AG04449 (cell line): ENCODE measurements at regions not wholly inside any gene's neighbourhood (a gene's known extent, or its start where the extent isn't known, plus 50 kb on each side); places are given as distances from the start of the nearest gene placed in this dataset.

Experiments
- CTCF ChIA-PET: fragments of 350-600 bp; formaldehyde crosslinking; extraction: SDS; loops from one replicate; lab custom pipeline; 2021; ENCODE audit warnings: antibody characterized with exemption; lab: Yijun Ruan, JAX
- POLR2A ChIA-PET: fragments of 400-600, 350-600 bp; formaldehyde crosslinking; extraction: SDS; loops from one replicate; lab custom pipeline; 2020; ENCODE audit warnings: antibody characterized with exemption, inconsistent platforms; lab: Yijun Ruan, JAX
- DNase-seq: peaks from one replicate; pipeline ENCODE4 v3.0.0-alpha.2; 2010; ENCODE audit warnings: low read depth, low spot score
- H3K4me3 ChIP-seq: 2 replicates; pipeline ENCODE4 v1.5.1; 2011; ENCODE audit warnings: low read depth, mild to moderate bottlenecking, control low read depth, low read length
- TF ChIP-seq, protein P1 (sequence below): IDR thresholded peaks from one replicate; pipeline ENCODE4 v1.5.1; 2011; ENCODE audit warnings: mild to moderate bottlenecking, moderate library complexity, low read length, control low read depth, inconsistent platforms; ENCODE audit not compliant: insufficient read depth; ENCODE audit errors: missing control alignments

DNA sequence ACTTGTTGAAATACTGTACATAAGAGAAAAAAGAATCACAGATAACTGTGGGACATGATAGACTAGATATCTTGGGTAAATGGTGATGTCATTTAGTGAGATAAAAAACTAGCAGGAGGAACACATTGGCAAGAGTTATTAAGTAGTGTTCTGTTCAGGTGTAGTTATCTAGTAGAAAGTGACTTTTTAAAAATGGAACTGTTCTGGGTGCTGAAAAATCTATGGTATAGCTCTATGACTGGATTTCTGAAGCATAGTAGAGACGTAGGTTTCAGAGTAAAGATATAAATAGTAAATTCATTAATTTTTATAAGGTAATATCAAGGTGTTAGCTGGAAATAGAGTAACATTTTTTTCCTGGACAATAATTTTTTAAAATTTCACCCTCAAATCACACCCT, 225.1 kb upstream of the UGT8 start:
- TF ChIP-seq, protein P1, sequence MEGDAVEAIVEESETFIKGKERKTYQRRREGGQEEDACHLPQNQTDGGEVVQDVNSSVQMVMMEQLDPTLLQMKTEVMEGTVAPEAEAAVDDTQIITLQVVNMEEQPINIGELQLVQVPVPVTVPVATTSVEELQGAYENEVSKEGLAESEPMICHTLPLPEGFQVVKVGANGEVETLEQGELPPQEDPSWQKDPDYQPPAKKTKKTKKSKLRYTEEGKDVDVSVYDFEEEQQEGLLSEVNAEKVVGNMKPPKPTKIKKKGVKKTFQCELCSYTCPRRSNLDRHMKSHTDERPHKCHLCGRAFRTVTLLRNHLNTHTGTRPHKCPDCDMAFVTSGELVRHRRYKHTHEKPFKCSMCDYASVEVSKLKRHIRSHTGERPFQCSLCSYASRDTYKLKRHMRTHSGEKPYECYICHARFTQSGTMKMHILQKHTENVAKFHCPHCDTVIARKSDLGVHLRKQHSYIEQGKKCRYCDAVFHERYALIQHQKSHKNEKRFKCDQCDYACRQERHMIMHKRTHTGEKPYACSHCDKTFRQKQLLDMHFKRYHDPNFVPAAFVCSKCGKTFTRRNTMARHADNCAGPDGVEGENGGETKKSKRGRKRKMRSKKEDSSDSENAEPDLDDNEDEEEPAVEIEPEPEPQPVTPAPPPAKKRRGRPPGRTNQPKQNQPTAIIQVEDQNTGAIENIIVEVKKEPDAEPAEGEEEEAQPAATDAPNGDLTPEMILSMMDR: no peak
- ChIA-PET CTCF (interaction anchor here (1.0 kb wide), 1 partner anchor 9 kb away, joined by 3 read pairs; no protein-coding TSS in a partner anchor), POLR2A (no interaction called here)
- no peak for DNase-seq
- H3K4me3 ChIP-seq: no peak overlapping the region

DNA sequence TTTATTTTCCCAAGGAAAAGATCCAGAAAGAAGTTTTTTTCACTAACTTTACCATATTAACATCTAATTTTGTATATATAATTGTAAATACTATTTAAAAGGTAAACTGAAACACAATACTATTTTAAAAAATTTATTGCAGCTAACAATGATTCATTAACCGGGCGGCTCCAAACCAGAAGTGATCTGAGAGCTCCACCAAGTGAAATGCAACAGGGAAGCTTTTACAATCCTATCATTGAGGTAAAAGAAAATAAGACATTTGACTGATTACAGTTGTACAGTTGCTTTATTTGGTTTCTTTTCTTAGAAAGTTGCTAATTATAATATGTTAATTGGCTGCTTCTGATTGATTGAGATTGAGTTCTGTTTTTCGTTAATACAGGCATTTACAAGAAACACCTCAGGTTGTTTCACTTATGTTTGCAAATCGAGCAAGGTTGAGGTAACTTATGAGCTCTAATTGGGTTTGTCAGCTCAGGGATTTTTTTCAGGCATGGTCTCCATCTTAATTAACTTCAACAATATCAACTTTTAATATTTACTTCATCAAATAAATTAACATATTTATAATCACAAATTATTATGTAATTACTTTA, 220.2 kb upstream of the UGT8 start:
- ChIA-PET POLR2A (interaction anchor here (0.6 kb wide), 1 partner anchor 398 kb away, joined by 3 read pairs; no protein-coding TSS in a partner anchor), CTCF (interaction anchor here (0.7 to 2.9 kb wide), 35 partner anchors 9 to 1101 kb away, joined by 3 to 21 read pairs (median 3); partner anchors contain the start of gene ARSJ)
- TF ChIP-seq, protein P1: peak; percentile 48
- no peak for DNase-seq
- H3K4me3 ChIP-seq: no peak overlapping the region

DNA sequence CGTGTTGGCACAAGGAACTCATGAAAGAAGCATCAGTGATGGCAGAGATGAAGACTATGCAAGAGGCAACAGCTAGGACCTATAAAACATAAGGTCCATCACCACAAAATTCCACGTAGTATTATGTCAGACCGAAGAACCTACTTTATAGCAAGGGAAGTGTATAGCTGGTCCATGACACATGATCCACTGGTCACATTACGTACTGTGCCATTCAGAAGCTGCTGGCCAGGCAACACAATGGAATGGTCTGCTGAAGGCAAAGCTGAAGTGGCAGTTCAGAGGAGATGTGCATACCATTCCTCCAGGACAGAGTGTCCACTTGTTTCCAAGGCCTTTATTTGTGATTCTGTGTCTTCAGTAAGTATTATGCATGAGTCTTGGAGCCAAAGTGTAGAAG, 215.5 kb upstream of the UGT8 start:
- TF ChIP-seq, protein P1: no peak
- ChIA-PET POLR2A (no interaction called here), CTCF (interaction anchor here (0.6 to 2.6 kb wide), 10 partner anchors 10 to 1090 kb away, joined by 3 to 52 read pairs (median 5); no protein-coding TSS in a partner anchor)
- DNase-seq: no peak
- H3K4me3 ChIP-seq: no peak overlapping the region

DNA sequence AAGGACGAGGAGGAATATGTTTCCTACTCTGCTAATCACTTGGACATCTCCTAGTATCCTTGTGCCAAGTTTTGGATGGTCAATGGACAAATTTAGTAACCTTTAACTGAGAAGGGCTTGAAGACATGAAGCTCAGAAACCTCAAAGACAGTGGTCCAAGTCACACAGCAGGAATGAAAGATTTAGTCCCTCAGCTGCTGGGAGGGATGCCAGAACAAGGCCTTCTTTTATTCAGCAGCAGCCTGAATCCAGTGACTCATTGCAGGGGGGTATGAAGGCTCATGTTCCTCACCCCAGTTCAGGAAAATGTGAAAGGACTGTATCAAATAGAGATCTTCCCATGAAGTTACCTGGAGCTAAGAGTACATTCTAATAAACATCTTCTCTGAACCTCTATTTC, 214.9 kb upstream of the UGT8 start:
- ChIA-PET CTCF (interaction anchor here (0.6 to 2.6 kb wide), 14 partner anchors 175 to 1090 kb away, joined by 3 to 52 read pairs (median 4); no protein-coding TSS in a partner anchor), POLR2A (no interaction called here)
- peak; percentile 72 for DNase-seq
- TF ChIP-seq, protein P1: no peak
- no peak overlapping the region for H3K4me3 ChIP-seq

DNA sequence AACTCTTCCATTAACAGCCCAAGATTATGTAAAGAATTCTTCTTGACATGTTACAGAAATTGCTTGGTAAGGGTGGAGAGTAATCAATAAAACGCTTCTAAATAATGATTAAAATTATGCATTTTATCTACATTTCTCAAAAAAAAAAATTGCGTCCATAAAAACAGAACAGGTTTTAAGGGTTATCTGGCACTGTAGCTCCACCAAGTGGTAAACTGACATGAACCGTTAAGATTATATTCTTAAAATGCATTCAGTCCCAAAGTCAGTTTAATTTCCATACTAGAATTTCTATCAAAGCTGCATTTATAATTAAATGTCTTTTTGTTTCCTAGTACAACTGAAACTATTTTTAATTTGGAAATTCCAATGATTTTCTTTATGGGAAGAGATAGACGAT, 214.0 kb upstream of the UGT8 start:
- CTCF ChIA-PET: interaction anchor here (0.6 to 2.6 kb wide), 46 partner anchors 10 to 1279 kb away, joined by 3 to 52 read pairs (median 4); no protein-coding TSS in a partner anchor
- no peak for DNase-seq
- TF ChIP-seq, protein P1: peak; percentile 30
- no peak overlapping the region for H3K4me3 ChIP-seq
- POLR2A ChIA-PET: interaction anchor here (0.7 kb wide), 1 partner anchor 1356 kb away, joined by 3 read pairs; no protein-coding TSS in a partner anchor

DNA sequence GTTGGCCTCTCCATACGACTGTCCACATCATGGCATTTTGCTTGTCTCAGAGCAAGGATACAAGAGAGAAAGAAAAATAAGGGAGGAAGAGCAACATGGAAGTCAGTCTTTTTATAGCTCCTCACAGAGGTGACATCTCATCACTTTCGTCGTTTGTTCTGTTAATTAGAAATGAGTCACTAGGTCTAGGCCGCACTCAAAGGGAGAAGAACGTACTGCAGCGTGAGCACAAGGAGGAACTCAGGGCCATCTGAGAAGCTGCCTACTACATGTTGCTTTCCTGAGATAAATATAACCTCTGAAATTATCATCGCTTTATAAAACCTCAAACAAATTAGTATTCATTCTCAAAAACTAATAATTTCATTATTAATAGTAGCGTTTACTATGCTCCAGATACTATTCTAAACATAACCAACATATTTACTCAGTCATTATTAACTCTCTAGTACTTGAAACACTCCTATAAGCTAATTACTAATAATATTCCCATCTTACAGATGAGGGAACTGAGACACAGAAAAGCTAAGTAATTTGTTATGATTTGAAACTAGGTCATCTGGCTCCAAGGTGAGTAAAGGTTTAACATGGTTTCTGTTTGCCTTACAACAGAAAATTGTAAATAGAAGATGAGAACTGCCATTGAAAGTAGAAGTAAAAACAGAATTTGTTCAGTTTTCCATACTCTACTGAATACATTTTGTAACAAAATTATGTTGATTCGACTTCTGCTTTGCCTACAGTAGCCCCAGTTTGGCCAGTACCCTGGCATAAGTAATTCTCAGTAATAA, 213.2 kb upstream of the UGT8 start:
- H3K4me3 ChIP-seq: no peak overlapping the region
- DNase-seq: no peak
- TF ChIP-seq, protein P1: no peak
- POLR2A ChIA-PET: no interaction called here
- CTCF ChIA-PET: interaction anchor here (0.6 to 2.6 kb wide), 46 partner anchors 9 to 1279 kb away, joined by 3 to 52 read pairs (median 4); no protein-coding TSS in a partner anchor
